Stimulated activated CD4-positive, alpha-beta T cell treated with anti-CD3 and anti-CD28 coated beads, Interleukin-12 subunit alpha, Interleukin-12 subunit beta, amount 100 ng/mL, for 48 hours (primary cell): ENCODE measurements at regions not wholly inside any gene's neighbourhood (a gene's known extent, or its start where the extent isn't known, plus 50 kb on each side); places are given as distances from the start of the nearest gene placed in this dataset.
"Not testable (repeated sequence)": the region's sequence is repeated elsewhere in the genome, so short reads cannot be mapped to it uniquely, and the experiment has no call there.

Experiments used
- DNase-seq, 3 donors: peaks; one replicate each; pipeline ENCODE4 v3.0.0-alpha.2; 2020; ENCODE audit warnings: low read depth in 2 of 3, low spot score in 1 of 3

- DNase-seq: no peak
Measured at GRCh38 chr3:81063896-81064295, 697.5 kb downstream of the GBE1 start.

GRCh38 chr3:81051133-81051532 lies 710.3 kb downstream of the GBE1 start:
- DNase-seq: not testable (repeated sequence)

- DNase-seq: no peak
Measured at GRCh38 chr3:81048058-81048665, 713.3 kb downstream of the GBE1 start.

GRCh38 chr3:81045976-81046375 lies 715.5 kb downstream of the GBE1 start:
- DNase-seq: no peak

- DNase-seq: no peak
Measured at GRCh38 chr3:81045246-81045645, 716.2 kb downstream of the GBE1 start.

- no peak for DNase-seq
Measured at GRCh38 chr3:81043660-81044199, 717.7 kb downstream of the GBE1 start.

- no peak for DNase-seq
Measured at GRCh38 chr3:81043009-81043408, 718.4 kb downstream of the GBE1 start.

DNA sequence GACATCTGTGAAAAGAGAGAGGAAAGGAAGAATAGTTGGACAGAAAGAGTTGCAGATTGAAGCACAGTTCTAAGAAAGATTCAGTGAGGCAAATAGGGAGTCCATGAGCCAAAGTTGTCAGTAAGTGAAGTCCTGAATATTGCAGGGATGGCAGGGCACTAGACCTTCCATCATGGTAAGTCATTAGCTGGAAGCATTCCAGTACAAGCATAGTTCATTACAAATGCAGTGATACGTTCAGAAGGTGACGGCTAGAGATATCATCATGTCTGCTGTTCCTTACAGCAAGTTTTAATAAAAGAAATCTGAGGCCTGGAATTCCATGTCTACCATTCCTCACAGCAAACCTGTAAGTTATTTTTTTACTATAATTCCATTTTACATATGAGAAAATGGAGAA lies 720.1 kb downstream of the GBE1 start:
- no peak for DNase-seq

DNA sequence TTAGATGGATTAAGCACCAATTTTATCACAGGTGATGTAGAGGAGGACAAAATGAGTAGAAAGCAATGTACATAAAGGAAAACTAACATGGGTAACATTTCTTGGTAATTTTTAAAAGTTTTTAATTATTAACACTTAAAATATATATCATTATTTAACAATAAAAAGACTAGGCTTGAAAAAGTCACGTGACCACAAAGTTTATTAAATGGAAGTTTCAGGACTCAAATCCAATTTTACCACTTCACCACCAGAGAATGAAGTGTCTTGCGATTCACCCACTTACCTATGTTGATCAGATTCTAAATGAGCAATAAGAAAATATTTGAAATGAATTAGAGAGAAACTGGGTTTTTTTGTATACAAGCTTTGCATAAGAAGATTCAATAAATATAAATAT lies 721.3 kb downstream of the GBE1 start:
- DNase-seq: no peak

- DNase-seq: no peak
Measured at GRCh38 chr3:81033684-81034083, 727.8 kb downstream of the GBE1 start.

GRCh38 chr3:81033185-81033584 lies 728.3 kb downstream of the GBE1 start:
- no peak for DNase-seq

DNA sequence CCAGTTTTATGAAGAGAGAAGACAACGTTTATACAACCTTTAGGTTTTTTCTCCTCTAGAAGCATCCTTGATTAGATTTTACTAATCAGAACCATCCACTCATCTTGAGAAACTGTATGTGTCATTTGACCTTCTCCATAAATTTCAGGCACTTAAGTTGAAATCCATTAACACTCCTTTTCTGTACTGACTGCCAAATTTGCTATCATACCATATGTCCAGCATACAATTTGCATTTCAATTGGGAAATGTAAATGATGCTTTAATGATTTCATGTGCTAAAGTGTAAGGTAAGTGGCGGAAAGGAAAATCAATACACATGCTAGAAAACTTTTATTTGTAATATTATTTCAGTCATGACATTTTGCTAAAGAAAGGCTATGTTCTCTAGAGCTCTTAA lies 731.6 kb downstream of the GBE1 start:
- DNase-seq: no peak

- DNase-seq: no peak
Measured at GRCh38 chr3:81027344-81027743, 734.1 kb downstream of the GBE1 start.

- DNase-seq: no peak
Measured at GRCh38 chr3:81024560-81024959, 736.9 kb downstream of the GBE1 start.

DNA sequence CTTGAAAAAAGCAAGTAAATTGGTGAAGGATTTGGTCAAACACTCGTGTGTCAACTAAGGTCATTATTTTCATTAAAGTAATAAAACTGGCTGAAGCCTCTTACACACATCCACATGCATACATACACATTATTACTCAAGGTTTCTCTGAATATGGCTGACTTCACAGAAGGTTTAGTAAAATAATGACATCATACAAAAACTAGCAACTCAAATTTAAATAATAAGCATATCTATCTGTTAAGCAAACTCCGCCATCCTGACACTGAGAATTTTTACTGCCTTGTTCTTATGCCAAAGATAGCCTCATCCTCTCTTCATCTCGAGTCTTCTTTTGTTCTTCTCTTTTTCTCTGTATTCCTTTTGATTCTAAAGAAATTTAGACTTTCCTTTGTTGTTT lies 739.1 kb downstream of the GBE1 start:
- DNase-seq: no peak

DNA sequence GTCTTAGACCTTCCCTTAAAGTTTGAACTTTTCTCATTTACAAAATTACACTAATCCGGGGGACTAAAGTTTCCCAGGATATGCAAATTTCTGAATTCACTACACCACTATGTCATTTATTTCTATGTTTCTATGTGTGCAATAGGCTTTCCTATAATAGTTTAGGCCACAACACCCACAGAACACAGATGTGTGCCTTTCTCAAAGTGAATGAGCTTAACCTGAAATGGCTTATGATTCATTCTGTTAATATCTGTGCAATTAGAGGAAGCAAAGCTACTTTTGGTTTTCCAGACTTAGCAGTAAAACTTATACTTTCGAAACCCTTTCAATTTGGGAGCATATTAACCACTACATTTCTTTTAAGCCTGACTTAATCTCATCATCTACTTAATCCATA lies 748.1 kb downstream of the GBE1 start:
- DNase-seq: no peak

DNA sequence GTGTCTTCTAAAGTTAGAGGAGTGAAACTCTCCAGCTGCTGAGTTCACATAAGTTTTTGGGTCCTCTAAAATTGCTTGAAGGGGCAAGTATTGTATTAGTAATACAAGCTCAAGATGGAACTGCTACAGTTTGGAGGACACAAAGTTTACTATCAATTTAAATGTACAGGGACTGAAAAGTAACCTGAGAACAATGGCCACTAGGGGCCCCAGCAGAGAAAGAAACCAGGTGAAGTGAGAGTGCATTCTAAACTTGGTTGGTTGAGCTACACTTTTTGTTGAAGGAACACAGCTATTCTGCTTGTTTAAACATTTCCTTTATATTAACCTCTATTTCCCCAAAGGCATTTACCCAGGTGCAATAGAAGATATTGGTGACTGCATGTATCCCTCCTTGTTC lies 755.5 kb downstream of the GBE1 start:
- no peak for DNase-seq

GRCh38 chr3:81003817-81004216 lies 757.6 kb downstream of the GBE1 start:
- no peak for DNase-seq

- no peak for DNase-seq
Measured at GRCh38 chr3:81003008-81003645, 758.3 kb downstream of the GBE1 start.

- DNase-seq: no peak
Measured at GRCh38 chr3:80999481-80999880, 762.0 kb downstream of the GBE1 start.

DNA sequence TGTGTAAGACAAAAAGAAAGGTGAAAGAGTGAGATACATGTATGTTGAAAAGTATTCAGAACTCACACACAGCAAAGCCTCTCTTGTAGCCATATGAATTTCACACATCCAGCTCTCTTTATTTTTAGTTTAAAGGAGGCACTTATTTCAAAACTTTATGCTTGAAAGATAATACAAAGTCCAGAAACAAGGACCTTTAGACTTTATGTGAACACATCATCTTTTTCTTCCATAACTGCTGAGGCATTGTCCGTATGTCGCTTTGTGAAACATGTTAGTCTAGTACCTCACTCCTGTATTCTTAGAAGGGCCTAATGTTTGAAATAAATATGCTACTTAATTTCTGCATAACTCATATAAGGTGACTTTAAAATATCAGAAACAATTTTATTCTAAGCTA lies 763.4 kb downstream of the GBE1 start:
- no peak for DNase-seq

DNA sequence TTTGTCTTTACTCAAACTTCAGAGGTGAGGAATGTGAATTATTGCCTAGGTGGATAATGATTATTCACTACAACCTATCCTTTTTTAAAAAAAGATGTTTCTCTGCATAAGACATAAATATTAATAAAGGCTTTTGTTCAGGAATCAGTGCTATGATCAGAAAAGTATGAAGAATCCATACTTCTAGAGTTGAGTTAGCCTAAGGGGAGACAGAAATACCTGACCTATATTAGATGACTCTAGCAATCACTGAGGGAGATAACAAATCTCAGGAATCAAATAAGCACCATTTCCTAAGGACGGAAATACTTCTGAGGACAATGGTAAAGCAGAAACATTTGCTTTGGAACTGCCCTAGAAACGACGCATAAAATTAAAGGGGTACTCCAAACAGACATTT lies 763.8 kb downstream of the GBE1 start:
- DNase-seq: no peak

GRCh38 chr3:80994767-80995166 lies 766.7 kb downstream of the GBE1 start:
- DNase-seq: no peak
